PFSK-1 (cell line): ENCODE measurements at regions not wholly inside any gene's neighbourhood (a gene's known extent, or its start where the extent isn't known, plus 50 kb on each side); places are given as distances from the start of the nearest gene placed in this dataset.

ENCODE experiments used
- FOXP2 ChIP-seq: optimal IDR thresholded peaks from 2 replicates; pipeline ENCODE3; 2011; ENCODE audit warnings: borderline replicate concordance, control low read depth, inconsistent platforms; ENCODE audit not compliant: insufficient read depth; ENCODE audit errors: extremely low read length, extremely low read depth
- POLR2AphosphoS5 ChIP-seq: IDR thresholded peaks from 2 replicates; pipeline ENCODE4 v1.6.1; 2012; ENCODE audit warnings: low read depth, mild to moderate bottlenecking, control low read depth, low read length, moderate library complexity
- SIN3A ChIP-seq: IDR thresholded peaks from 2 replicates; pipeline ENCODE4 v1.6.1; 2012; ENCODE audit warnings: mild to moderate bottlenecking, low read length, moderate library complexity, borderline replicate concordance; ENCODE audit not compliant: insufficient read depth
- TAF1 ChIP-seq: IDR thresholded peaks from 2 replicates; pipeline ENCODE4 v1.6.1; 2012; ENCODE audit warnings: low read length, control low read depth, borderline replicate concordance; ENCODE audit not compliant: insufficient read depth
- TF ChIP-seq, protein P1 (sequence below), 2 experiments: IDR thresholded peaks; 2 replicates each; pipeline versions ENCODE4 v1.6.1 to v1.8.0; 2011 to 2012; ENCODE audit warnings: low read depth in 2 of 2, low read length in 2 of 2, control low read depth in 1 of 2, inconsistent platforms in 1 of 2, mild to moderate bottlenecking in 1 of 2, moderate library complexity in 1 of 2; ENCODE audit not compliant: insufficient read depth in 1 of 2

DNA sequence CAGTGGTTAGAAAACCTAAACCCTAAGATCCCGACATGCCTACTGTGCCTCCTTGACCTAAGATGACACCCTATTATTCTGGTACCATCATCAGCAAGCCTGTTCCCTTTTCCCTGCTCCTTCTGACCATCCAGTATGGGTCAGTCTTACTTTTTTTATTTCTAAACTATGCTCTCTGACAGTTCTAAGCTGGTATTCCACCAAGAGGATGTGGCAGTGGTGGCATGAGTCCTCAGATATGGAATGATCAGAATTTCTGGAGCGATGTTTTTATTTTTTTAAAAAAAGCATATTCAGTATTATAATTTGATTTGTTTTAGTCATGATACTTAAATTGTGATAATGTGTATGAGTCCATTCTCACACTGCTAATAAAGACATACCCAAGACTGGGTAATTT is 145.9 kb upstream of the LHCGR start:
- TF ChIP-seq SIN3A = no peak

DNA sequence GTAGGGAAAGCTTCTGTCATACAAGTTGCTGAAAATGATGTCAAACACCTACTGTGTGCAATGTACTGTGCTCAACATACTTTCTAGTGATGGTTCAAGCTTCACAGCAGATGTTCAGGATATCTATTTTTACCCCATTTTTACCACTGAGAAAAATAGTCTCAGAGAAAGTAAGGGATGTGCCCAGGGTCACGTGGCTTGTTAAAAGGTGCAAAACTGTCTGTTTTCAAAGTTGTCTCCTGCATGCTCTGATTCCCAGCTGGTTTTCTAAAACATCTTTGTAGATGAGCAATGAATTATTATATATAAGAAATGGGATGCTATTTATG is 145.5 kb upstream of the LHCGR start:
- TF ChIP-seq TAF1 (no peak), FOXP2 (no peak), POLR2AphosphoS5 (no peak), SIN3A (no peak)
- TF ChIP-seq, protein P1, sequence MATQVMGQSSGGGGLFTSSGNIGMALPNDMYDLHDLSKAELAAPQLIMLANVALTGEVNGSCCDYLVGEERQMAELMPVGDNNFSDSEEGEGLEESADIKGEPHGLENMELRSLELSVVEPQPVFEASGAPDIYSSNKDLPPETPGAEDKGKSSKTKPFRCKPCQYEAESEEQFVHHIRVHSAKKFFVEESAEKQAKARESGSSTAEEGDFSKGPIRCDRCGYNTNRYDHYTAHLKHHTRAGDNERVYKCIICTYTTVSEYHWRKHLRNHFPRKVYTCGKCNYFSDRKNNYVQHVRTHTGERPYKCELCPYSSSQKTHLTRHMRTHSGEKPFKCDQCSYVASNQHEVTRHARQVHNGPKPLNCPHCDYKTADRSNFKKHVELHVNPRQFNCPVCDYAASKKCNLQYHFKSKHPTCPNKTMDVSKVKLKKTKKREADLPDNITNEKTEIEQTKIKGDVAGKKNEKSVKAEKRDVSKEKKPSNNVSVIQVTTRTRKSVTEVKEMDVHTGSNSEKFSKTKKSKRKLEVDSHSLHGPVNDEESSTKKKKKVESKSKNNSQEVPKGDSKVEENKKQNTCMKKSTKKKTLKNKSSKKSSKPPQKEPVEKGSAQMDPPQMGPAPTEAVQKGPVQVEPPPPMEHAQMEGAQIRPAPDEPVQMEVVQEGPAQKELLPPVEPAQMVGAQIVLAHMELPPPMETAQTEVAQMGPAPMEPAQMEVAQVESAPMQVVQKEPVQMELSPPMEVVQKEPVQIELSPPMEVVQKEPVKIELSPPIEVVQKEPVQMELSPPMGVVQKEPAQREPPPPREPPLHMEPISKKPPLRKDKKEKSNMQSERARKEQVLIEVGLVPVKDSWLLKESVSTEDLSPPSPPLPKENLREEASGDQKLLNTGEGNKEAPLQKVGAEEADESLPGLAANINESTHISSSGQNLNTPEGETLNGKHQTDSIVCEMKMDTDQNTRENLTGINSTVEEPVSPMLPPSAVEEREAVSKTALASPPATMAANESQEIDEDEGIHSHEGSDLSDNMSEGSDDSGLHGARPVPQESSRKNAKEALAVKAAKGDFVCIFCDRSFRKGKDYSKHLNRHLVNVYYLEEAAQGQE (IDR thresholded peaks at IDR 0.05; ENCODE audit: insufficient read depth in 1 of 2, low read depth in 2 of 2, low read length in 2 of 2) = no peak

DNA sequence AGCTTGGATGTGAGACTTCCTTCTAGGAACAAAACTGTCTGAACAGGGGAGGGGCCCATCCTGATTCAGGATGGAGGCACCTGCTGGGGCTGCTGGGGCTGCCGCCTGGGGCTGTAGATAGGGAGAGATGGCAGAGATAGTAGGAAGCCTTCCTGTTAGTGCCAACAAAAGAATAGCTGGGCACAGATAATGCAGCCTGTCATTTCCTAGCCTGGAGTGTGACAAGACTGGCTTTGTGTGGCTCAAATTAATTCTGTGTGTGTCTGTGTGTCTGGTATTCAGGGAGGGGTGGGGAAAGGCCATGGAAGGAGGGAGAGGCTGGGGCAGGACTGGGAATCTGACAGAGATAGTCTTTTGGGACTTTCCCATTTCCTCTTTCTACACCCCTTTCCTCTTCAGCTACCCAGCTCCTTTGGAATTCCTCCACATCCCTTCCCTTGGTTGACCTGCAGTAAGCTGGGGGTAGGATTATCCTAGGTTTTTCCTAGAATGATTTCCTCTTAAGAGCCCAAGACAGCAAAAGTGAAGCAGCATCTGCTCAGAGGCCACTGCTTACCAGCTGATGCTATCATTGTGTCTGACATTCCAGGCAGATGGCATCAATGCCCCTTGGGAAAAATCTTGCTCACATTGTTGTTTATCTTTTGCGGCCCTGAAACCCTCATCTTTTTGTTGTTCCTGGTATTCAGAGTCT is 144.9 kb upstream of the LHCGR start:
- TF ChIP-seq TAF1 = no peak
- TF ChIP-seq, protein P1 (IDR thresholded peaks at IDR 0.05; ENCODE audit: insufficient read depth in 1 of 2, low read depth in 2 of 2, low read length in 2 of 2) = no peak

DNA sequence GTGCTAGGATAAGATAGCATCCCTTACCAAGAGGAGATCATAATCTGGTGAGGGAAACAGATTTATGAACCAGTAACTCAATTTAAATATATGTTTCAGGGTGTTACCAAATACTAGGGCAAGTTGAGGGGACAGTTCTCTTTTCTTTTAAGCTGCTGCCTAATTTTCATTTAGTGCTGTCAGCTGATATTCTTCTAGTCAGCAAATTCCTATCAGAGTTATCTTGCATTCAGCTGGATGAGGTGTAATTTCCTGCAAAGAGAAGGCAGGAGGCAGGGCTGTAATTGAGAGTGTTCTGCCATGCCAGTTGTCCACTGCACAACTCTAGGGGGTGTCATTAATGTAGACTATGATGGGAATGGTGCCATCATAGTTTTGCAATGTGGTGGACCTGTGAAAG is 141.3 kb upstream of the LHCGR start:
- TF ChIP-seq SIN3A (no peak), FOXP2 (no peak), POLR2AphosphoS5 (no peak), TAF1 (no peak)
- TF ChIP-seq, protein P1 (IDR thresholded peaks at IDR 0.05; ENCODE audit: insufficient read depth in 1 of 2, low read depth in 2 of 2, low read length in 2 of 2) = no peak

DNA sequence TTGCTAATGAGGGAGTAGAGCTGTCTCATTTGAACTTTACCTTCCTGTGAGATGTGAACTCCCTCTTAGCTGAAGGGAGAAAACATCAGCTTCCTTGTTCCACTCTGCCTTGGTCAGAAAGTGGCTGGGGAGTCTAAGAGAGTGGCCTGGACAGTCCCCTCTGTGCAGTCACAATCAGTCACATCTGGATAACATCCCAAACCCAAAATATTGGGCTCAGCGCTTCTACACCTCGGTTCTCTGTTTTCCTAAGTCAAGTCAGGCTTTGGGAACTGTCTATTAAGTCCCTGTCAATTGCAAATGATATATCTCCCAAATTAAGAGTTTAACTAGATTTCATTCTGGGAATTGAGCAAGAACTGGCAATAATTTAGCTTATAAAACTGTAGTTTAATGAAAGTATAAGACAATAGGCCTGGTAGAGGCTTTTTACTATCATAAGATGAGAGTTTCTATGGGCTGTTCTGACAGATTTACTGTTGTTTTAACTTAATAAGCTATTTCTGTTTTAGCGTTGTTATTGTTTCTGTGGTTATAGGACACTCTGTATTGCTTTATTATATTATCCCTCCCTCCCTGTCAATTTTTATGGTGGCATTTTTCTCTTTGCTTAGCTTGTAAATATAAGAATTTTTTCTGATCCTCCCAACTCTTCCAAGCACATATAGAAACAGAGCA is 135.1 kb upstream of the LHCGR start:
- no peak for TF ChIP-seq TAF1
- TF ChIP-seq POLR2AphosphoS5 = no peak
- TF ChIP-seq, protein P1 (IDR thresholded peaks at IDR 0.05; ENCODE audit: insufficient read depth in 1 of 2, low read depth in 2 of 2, low read length in 2 of 2) = no peak
- TF ChIP-seq SIN3A = no peak
